OCI-LY1 (cell line): ENCODE measurements at regions not wholly inside any gene's neighbourhood (a gene's known extent, or its start where the extent isn't known, plus 50 kb on each side); places are given as distances from the start of the nearest gene placed in this dataset.

Experiments
- H2AFZ ChIP-seq: fragments of 200-600 bp; sonication (generic), shearing (Covaris generic); 2 replicates; pipeline ENCODE4 v1.6.0; 2014; ENCODE audit warnings: antibody characterized with exemption, mild to moderate bottlenecking, low read length
- H3F3A ChIP-seq: fragments of 200-600 bp; sonication (generic), shearing (Covaris generic); 2 replicates; pipeline ENCODE4 v1.6.0; 2014; ENCODE audit warnings: mild to moderate bottlenecking, antibody characterized with exemption, low read length, moderate library complexity; ENCODE audit not compliant: insufficient read depth
- H3K27ac ChIP-seq: fragments of 200-600 bp; sonication (generic); 2 replicates; pipeline ENCODE4 v1.5.1; 2014; ENCODE audit warnings: low read length, mixed run types, mild to moderate bottlenecking, low read depth; ENCODE audit not compliant: poor library complexity, severe bottlenecking
- H3K27me3 ChIP-seq: fragments of 200-600 bp; sonication (generic); 2 replicates; pipeline ENCODE4 v1.6.0; 2014; ENCODE audit warnings: antibody characterized with exemption, mild to moderate bottlenecking, low read length, moderate library complexity; ENCODE audit not compliant: insufficient read depth
- H3K36me3 ChIP-seq: fragments of 200-600 bp; sonication (generic); 2 replicates; pipeline ENCODE4 v1.6.1; 2014; ENCODE audit warnings: mild to moderate bottlenecking, antibody characterized with exemption, low read length, moderate library complexity, mixed read lengths; ENCODE audit not compliant: insufficient read depth
- H3K4me1 ChIP-seq: fragments of 200-600 bp; sonication (generic); 2 replicates; pipeline ENCODE4 v1.5.1; 2014; ENCODE audit warnings: mild to moderate bottlenecking, low read length, moderate library complexity; ENCODE audit not compliant: insufficient read depth, severe bottlenecking
- H3K4me2 ChIP-seq: fragments of 200-600 bp; sonication (generic), shearing (Covaris generic); 2 replicates; pipeline ENCODE4 v1.6.1; 2014; ENCODE audit warnings: low read length
- H3K4me3 ChIP-seq: fragments of 200-600 bp; sonication (generic); 2 replicates; pipeline ENCODE4 v1.5.1; 2014; ENCODE audit warnings: low read length, low read depth, mild to moderate bottlenecking, mixed read lengths; ENCODE audit not compliant: poor library complexity, severe bottlenecking
- H3K79me2 ChIP-seq: fragments of 200-600 bp; shearing (Covaris generic); 2 replicates; pipeline ENCODE4 v1.6.1; 2016; ENCODE audit warnings: mixed run types, low read length, mixed read lengths; ENCODE audit not compliant: insufficient read depth
- H3K9ac ChIP-seq: fragments of 200-600 bp; sonication (generic), shearing (Covaris generic); 2 replicates; pipeline ENCODE4 v1.6.1; 2014; ENCODE audit warnings: mild to moderate bottlenecking, low read length, mixed read lengths
- H3K9me2 ChIP-seq: fragments of 200-600 bp; sonication (generic), shearing (Covaris generic); 2 replicates; pipeline ENCODE4 v1.6.1; 2014; ENCODE audit warnings: low read depth, mild to moderate bottlenecking, low read length, mixed read lengths
- H3K9me3 ChIP-seq: fragments of 200-600 bp; shearing (Covaris generic); 2 replicates; pipeline ENCODE4 v1.6.1; 2014; ENCODE audit warnings: low read length, mixed read lengths
- H4K20me1 ChIP-seq: fragments of 200-600 bp; sonication (generic), shearing (Covaris generic); 2 replicates; pipeline ENCODE4 v1.6.0; 2016; ENCODE audit warnings: mild to moderate bottlenecking, low read length; ENCODE audit not compliant: insufficient read depth
- CTCF ChIP-seq: fragments of 200-600 bp; sonication (generic), shearing (Covaris generic); IDR thresholded peaks from 2 replicates; pipeline ENCODE4 v1.5.1; 2017; ENCODE audit warnings: mild to moderate bottlenecking, antibody characterized with exemption, low read length, moderate library complexity, mixed read lengths
- EZH2 ChIP-seq: fragments of 200-600 bp; sonication (generic), shearing (Covaris generic); IDR thresholded peaks from 2 replicates; pipeline ENCODE4 v1.8.0; 2017; ENCODE audit warnings: borderline replicate concordance, mixed run types, mild to moderate bottlenecking, antibody characterized with exemption, low read length, moderate library complexity, mixed read lengths

- no peaks in the 10 kb centered on the region for H3F3A ChIP-seq
- no peaks in the 10 kb centered on the region for H3K4me1 ChIP-seq
- H3K9me3 ChIP-seq: peaks cover 3% of the 10 kb centered on the region; the same call in 1 of the 2 replicates
These were observed 170.0 kb upstream of the GYPA start for GRCh38 chr4:144310535-144310934.

GRCh38 chr4:144313370-144313769 is 172.9 kb upstream of the GYPA start:
- TF ChIP-seq CTCF (no peak), EZH2 (no peak)
- H3F3A ChIP-seq: no peaks in the 10 kb centered on the region
- no peaks in the 10 kb centered on the region for H3K27me3 ChIP-seq
- H3K36me3 ChIP-seq: no peaks in the 10 kb centered on the region
- no peak overlapping the region for H3K4me2 ChIP-seq
- no peak overlapping the region for H2AFZ ChIP-seq
- no peak overlapping the region for H3K27ac ChIP-seq
- no peaks in the 10 kb centered on the region for H3K4me1 ChIP-seq
- no peaks in the 10 kb centered on the region for H3K79me2 ChIP-seq
- no peaks in the 10 kb centered on the region for H3K9me2 ChIP-seq
- no peaks in the 10 kb centered on the region for H4K20me1 ChIP-seq
- peaks cover 3% of the 10 kb centered on the region; the same call in 1 of the 2 replicates for H3K9me3 ChIP-seq
- H3K4me3 ChIP-seq: no peak overlapping the region
- H3K9ac ChIP-seq: no peak overlapping the region

More at GRCh38 chr4:144310535-144310934, 170.0 kb upstream of the GYPA start:
- H3K27ac ChIP-seq: no peak overlapping the region
- H4K20me1 ChIP-seq: no peaks in the 10 kb centered on the region
- TF ChIP-seq EZH2 (no peak), CTCF (no peak)
- H3K36me3 ChIP-seq: no peaks in the 10 kb centered on the region
- no peaks in the 10 kb centered on the region for H3K9me2 ChIP-seq
- no peaks in the 10 kb centered on the region for H3K79me2 ChIP-seq
- no peaks in the 10 kb centered on the region for H3K27me3 ChIP-seq
- no peak overlapping the region for H3K4me2 ChIP-seq
- H3K4me3 ChIP-seq: no peak overlapping the region
- H3K9ac ChIP-seq: no peak overlapping the region
- H2AFZ ChIP-seq: no peak overlapping the region

- no peaks in the 10 kb centered on the region for H3K79me2 ChIP-seq
- no peaks in the 10 kb centered on the region for H3K27me3 ChIP-seq
- H3K9me3 ChIP-seq: peaks cover 3% of the 10 kb centered on the region; the same call in 1 of the 2 replicates
- no peaks in the 10 kb centered on the region for H4K20me1 ChIP-seq
- H3K9me2 ChIP-seq: no peaks in the 10 kb centered on the region
- TF ChIP-seq CTCF (no peak), EZH2 (no peak)
- H3K4me1 ChIP-seq: no peaks in the 10 kb centered on the region
- H3K4me2 ChIP-seq: no peak overlapping the region
- no peak overlapping the region for H2AFZ ChIP-seq
- no peak overlapping the region for H3K9ac ChIP-seq
- H3K27ac ChIP-seq: no peak overlapping the region
- no peaks in the 10 kb centered on the region for H3F3A ChIP-seq
- H3K4me3 ChIP-seq: no peak overlapping the region
- H3K36me3 ChIP-seq: no peaks in the 10 kb centered on the region
These were observed 176.4 kb upstream of the GYPA start for GRCh38 chr4:144316869-144317268.
